ENCODE measurements at regions not wholly inside any gene's neighbourhood (a gene's known extent, or its start where the extent isn't known, plus 50 kb on each side); places are given as distances from the start of the nearest gene placed in this dataset.

GRCh38 chr2:201962774-201963562 lies 70.7 kb upstream of the FZD7 start:
- TF ChIP-seq CTCF (IDR thresholded peaks at IDR 0.05) = no peak
- H3K4me1 Mint-ChIP-seq (ENCODE audit: low read depth) = no peaks in the 10 kb centered on the region
- ATAC-seq (no peak), DNase-seq (no peak)
- H3K36me3 Mint-ChIP-seq (ENCODE audit: low read depth) = no peaks in the 10 kb centered on the region
- ChIA-PET POLR2A (no interaction called here), CTCF (no interaction called here)
- intact Hi-C loops (cut with micrococcal nuclease) = no loop called here
- no peak overlapping the region for H3K27ac Mint-ChIP-seq
- H3K27me3 Mint-ChIP-seq = peaks cover 2% of the 10 kb centered on the region
- no peak overlapping the region for H3K4me3 Mint-ChIP-seq
- H3K9me3 Mint-ChIP-seq = no peaks in the 10 kb centered on the region

- Mint-ChIP-seq H3K27me3 (peaks cover 2% of the 10 kb centered on the region), H3K36me3 (ENCODE audit: low read depth) (no peaks in the 10 kb centered on the region), H3K4me1 (ENCODE audit: low read depth) (no peaks in the 10 kb centered on the region), H3K27ac (peak overlapping the region; percentile 79), H3K4me3 (no peak overlapping the region), H3K9me3 (no peaks in the 10 kb centered on the region)
- CTCF ChIA-PET = interaction anchor here (0.7 kb wide), 1 partner anchor 18 kb away, joined by 3 read pairs; no protein-coding TSS in a partner anchor
- ATAC-seq (no peak), DNase-seq (no peak)
- POLR2A ChIA-PET = no interaction called here
- no peak for TF ChIP-seq CTCF (IDR thresholded peaks at IDR 0.05)
- intact Hi-C loops (cut with micrococcal nuclease) = no loop called here
Measured at GRCh38 chr2:201964011-201964410, 69.6 kb upstream of the FZD7 start.

DNA sequence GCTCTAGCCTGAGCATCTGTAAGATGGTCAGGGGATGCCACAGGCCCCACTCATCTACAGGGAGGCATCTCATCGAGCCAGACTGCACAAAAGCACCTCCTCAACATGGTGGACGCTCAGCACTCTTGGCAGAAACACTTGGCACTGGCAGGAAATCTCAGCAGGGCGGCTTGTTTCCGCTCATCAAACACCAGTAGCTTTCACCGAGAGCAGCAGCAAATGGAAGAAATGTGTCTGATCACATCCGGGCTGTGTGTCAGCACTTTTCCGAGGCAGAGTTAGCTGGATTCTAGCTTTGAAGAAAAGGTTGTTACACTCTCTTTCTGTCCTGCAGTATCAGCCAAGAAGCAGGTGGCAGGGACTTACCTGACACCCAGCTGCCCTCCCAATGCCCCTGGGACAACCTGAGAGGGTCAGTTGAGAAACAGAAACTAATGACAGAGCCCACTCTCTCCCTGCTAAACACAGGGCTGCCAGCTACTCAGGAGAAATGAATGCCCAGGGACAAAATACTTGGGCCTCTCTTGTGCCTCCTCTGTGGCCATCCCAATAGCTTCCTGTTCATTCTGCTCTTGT lies 68.9 kb upstream of the FZD7 start:
- ChIA-PET CTCF (interaction anchor here (0.7 kb wide), 1 partner anchor 18 kb away, joined by 3 read pairs; no protein-coding TSS in a partner anchor), POLR2A (no interaction called here)
- peaks cover 2% of the 10 kb centered on the region for H3K27me3 Mint-ChIP-seq
- H3K36me3 Mint-ChIP-seq (ENCODE audit: low read depth) = no peaks in the 10 kb centered on the region
- ATAC-seq = peak; percentile 74
- H3K9me3 Mint-ChIP-seq = no peaks in the 10 kb centered on the region
- intact Hi-C loops (cut with micrococcal nuclease) = no loop called here
- H3K27ac Mint-ChIP-seq = peak overlapping the region; percentile 79
- no peaks in the 10 kb centered on the region for H3K4me1 Mint-ChIP-seq (ENCODE audit: low read depth)
- H3K4me3 Mint-ChIP-seq = no peak overlapping the region
- TF ChIP-seq CTCF (IDR thresholded peaks at IDR 0.05) = no peak
- peak; percentile 53 for DNase-seq

DNA sequence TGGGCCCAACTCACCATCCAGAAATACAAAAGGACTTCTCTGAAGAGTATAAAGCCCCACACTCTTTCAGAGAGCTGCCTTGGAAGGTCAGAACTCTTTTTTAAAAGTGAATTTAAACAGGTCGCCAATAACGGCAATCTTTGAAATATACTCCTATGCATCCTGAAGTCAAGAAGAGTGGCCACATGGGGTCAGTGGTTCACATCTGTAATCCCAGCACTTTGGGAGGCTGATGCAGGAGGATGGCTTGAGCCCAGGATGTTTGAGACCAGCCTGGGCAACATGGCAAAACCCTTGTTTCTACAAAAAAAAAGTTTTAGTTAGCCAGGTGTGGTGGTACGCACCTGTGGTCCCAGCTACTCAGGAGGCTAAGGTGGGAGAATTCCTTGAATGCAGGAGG lies 68.1 kb upstream of the FZD7 start:
- TF ChIP-seq CTCF (IDR thresholded peaks at IDR 0.05) = no peak
- ATAC-seq = no peak
- CTCF ChIA-PET = interaction anchor here (0.6 to 1.3 kb wide), 2 partner anchors 106 to 214 kb away, joined by 3 to 5 read pairs; no protein-coding TSS in a partner anchor
- no peaks in the 10 kb centered on the region for H3K9me3 Mint-ChIP-seq
- DNase-seq = no peak
- peaks cover 2% of the 10 kb centered on the region for H3K27me3 Mint-ChIP-seq
- H3K27ac Mint-ChIP-seq = no peak overlapping the region
- intact Hi-C loops (cut with micrococcal nuclease) = no loop called here
- POLR2A ChIA-PET = no interaction called here
- no peaks in the 10 kb centered on the region for H3K36me3 Mint-ChIP-seq (ENCODE audit: low read depth)
- H3K4me3 Mint-ChIP-seq = no peak overlapping the region
- H3K4me1 Mint-ChIP-seq (ENCODE audit: low read depth) = no peaks in the 10 kb centered on the region

Data from activated CD8-positive, alpha-beta T cell treated with anti-CD3 and anti-CD28 coated beads for 36 hours (primary cell).